Ishikawa (cell line): ENCODE measurements at regions not wholly inside any gene's neighbourhood (a gene's known extent, or its start where the extent isn't known, plus 50 kb on each side); places are given as distances from the start of the nearest gene placed in this dataset.

ENCODE experiments used
- CREB1 ChIP-seq: IDR thresholded peaks from 2 replicates; pipeline ENCODE4 v1.6.1; 2012; ENCODE audit warnings: low read depth
- NFIC ChIP-seq: IDR thresholded peaks from 2 replicates; pipeline ENCODE4 v1.6.1; 2012
- RAD21 ChIP-seq: IDR thresholded peaks from 2 replicates; pipeline ENCODE4 v1.6.1; 2012; ENCODE audit warnings: low read depth
- TAF1 ChIP-seq: IDR thresholded peaks from 2 replicates; pipeline ENCODE4 v1.6.1; 2012; ENCODE audit warnings: low read depth, mild to moderate bottlenecking
- ZBTB7A ChIP-seq: IDR thresholded peaks from 2 replicates; pipeline ENCODE4 v1.6.1; 2012; ENCODE audit warnings: low read depth
- TF ChIP-seq, protein P1 (sequence below): IDR thresholded peaks from 2 replicates; pipeline ENCODE4 v1.6.1; 2012
- TF ChIP-seq, protein P2 (sequence below): IDR thresholded peaks from 2 replicates; pipeline ENCODE4 v1.6.1; 2012; ENCODE audit warnings: low read depth, mild to moderate bottlenecking

DNA sequence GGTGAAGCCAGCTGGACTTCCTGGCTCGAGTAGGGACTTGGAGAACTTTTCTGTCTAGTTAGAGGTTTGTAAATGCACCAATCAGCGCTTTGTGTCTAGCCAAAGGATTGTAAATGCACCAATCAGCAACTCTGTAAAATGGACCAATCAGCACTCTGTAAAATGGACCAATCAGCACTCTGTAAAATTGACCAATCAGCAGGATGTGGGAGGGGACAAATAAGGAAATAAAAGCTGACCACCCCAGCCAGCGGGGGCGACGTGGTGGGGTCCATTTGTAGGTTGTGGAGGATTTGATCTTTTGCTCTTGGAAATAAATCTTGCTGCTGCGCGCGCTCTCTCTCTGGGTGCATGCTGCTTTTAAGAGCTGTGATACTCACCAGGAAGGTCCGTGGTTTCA, 202.9 kb downstream of the MIAT start:
- TF ChIP-seq, protein P1, sequence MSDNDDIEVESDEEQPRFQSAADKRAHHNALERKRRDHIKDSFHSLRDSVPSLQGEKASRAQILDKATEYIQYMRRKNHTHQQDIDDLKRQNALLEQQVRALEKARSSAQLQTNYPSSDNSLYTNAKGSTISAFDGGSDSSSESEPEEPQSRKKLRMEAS, result no peak
- no peak for TF ChIP-seq ZBTB7A
- TF ChIP-seq, protein P2, sequence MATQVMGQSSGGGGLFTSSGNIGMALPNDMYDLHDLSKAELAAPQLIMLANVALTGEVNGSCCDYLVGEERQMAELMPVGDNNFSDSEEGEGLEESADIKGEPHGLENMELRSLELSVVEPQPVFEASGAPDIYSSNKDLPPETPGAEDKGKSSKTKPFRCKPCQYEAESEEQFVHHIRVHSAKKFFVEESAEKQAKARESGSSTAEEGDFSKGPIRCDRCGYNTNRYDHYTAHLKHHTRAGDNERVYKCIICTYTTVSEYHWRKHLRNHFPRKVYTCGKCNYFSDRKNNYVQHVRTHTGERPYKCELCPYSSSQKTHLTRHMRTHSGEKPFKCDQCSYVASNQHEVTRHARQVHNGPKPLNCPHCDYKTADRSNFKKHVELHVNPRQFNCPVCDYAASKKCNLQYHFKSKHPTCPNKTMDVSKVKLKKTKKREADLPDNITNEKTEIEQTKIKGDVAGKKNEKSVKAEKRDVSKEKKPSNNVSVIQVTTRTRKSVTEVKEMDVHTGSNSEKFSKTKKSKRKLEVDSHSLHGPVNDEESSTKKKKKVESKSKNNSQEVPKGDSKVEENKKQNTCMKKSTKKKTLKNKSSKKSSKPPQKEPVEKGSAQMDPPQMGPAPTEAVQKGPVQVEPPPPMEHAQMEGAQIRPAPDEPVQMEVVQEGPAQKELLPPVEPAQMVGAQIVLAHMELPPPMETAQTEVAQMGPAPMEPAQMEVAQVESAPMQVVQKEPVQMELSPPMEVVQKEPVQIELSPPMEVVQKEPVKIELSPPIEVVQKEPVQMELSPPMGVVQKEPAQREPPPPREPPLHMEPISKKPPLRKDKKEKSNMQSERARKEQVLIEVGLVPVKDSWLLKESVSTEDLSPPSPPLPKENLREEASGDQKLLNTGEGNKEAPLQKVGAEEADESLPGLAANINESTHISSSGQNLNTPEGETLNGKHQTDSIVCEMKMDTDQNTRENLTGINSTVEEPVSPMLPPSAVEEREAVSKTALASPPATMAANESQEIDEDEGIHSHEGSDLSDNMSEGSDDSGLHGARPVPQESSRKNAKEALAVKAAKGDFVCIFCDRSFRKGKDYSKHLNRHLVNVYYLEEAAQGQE, result no peak
- TF ChIP-seq TAF1, result no peak
- TF ChIP-seq CREB1, result no peak
- no peak for TF ChIP-seq RAD21
- no peak for TF ChIP-seq NFIC
